PC-9 (cell line): ENCODE measurements at regions not wholly inside any gene's neighbourhood (a gene's known extent, or its start where the extent isn't known, plus 50 kb on each side); places are given as distances from the start of the nearest gene placed in this dataset.

Experiments
- EZH2 ChIP-seq: fragments of 200-600 bp; sonication (generic); IDR thresholded peaks from 2 replicates; pipeline ENCODE4 v1.8.0; 2017; ENCODE audit warnings: antibody characterized with exemption, low read depth
- TF ChIP-seq, protein P1 (sequence below): fragments of 200-600 bp; sonication (generic); conservative IDR thresholded peaks from 2 replicates; pipeline ENCODE4 v1.6.1; 2017; ENCODE audit warnings: mixed run types, antibody characterized with exemption, mild to moderate bottlenecking, moderate library complexity

- TF ChIP-seq, protein P1, sequence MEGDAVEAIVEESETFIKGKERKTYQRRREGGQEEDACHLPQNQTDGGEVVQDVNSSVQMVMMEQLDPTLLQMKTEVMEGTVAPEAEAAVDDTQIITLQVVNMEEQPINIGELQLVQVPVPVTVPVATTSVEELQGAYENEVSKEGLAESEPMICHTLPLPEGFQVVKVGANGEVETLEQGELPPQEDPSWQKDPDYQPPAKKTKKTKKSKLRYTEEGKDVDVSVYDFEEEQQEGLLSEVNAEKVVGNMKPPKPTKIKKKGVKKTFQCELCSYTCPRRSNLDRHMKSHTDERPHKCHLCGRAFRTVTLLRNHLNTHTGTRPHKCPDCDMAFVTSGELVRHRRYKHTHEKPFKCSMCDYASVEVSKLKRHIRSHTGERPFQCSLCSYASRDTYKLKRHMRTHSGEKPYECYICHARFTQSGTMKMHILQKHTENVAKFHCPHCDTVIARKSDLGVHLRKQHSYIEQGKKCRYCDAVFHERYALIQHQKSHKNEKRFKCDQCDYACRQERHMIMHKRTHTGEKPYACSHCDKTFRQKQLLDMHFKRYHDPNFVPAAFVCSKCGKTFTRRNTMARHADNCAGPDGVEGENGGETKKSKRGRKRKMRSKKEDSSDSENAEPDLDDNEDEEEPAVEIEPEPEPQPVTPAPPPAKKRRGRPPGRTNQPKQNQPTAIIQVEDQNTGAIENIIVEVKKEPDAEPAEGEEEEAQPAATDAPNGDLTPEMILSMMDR, result no peak
- no peak for TF ChIP-seq EZH2
Measured at GRCh38 chr3:82178291-82178690, 416.8 kb upstream of the GBE1 start.
